Neuronal stem cell (in vitro differentiated cells): ENCODE measurements at regions not wholly inside any gene's neighbourhood (a gene's known extent, or its start where the extent isn't known, plus 50 kb on each side); places are given as distances from the start of the nearest gene placed in this dataset.
"Not testable (repeated sequence)": the region's sequence is repeated elsewhere in the genome, so short reads cannot be mapped to it uniquely, and the experiment has no call there.

Source experiments
- DNase-seq: peaks from one replicate; pipeline ENCODE4 v3.0.0-alpha.2; 2013; ENCODE audit warnings: low spot score
- H2AFZ ChIP-seq: one replicate; pipeline ENCODE4 v1.6.1; 2013; ENCODE audit warnings: mild to moderate bottlenecking, low read length, inconsistent platforms
- H2AK5ac ChIP-seq: 2 replicates; pipeline ENCODE4 v1.6.1; 2013; ENCODE audit warnings: low read depth, mild to moderate bottlenecking, inconsistent platforms, low read length, moderate library complexity, mixed read lengths
- H2BK120ac ChIP-seq: 2 replicates; pipeline ENCODE4 v1.6.1; 2013; ENCODE audit warnings: low read depth, mild to moderate bottlenecking, inconsistent platforms, low read length, moderate library complexity, mixed read lengths
- H2BK12ac ChIP-seq: one replicate; pipeline ENCODE4 v1.6.1; 2013; ENCODE audit warnings: low read length, inconsistent platforms
- H2BK15ac ChIP-seq: 2 replicates; pipeline ENCODE4 v1.6.1; 2013; ENCODE audit warnings: mild to moderate bottlenecking, low read length, inconsistent platforms, mixed read lengths
- H2BK5ac ChIP-seq: one replicate; pipeline ENCODE4 v1.6.1; 2013; ENCODE audit warnings: inconsistent platforms, mild to moderate bottlenecking, low read length, moderate library complexity
- H3K14ac ChIP-seq: one replicate; pipeline ENCODE4 v1.6.1; 2013; ENCODE audit warnings: low read length, inconsistent platforms
- H3K18ac ChIP-seq: 2 replicates; pipeline ENCODE4 v1.6.1; 2013; ENCODE audit warnings: low read length, inconsistent platforms
- H3K23ac ChIP-seq: 2 replicates; pipeline ENCODE4 v1.6.1; 2013; ENCODE audit warnings: low read depth, mild to moderate bottlenecking, mixed read lengths, low read length, inconsistent platforms; ENCODE audit not compliant: poor library complexity
- H3K27ac ChIP-seq: replicated peaks from 3 replicates; pipeline ENCODE4 v1.5.1; 2013; ENCODE audit warnings: low read length, inconsistent platforms
- H3K27me3 ChIP-seq, 3 experiments: 2 replicates each; pipeline ENCODE4 v1.6.1; 2013; ENCODE audit warnings: low read length in 3 of 3, mild to moderate bottlenecking in 2 of 3, inconsistent platforms in 1 of 3, low read depth in 1 of 3, mixed read lengths in 1 of 3, moderate library complexity in 1 of 3; ENCODE audit not compliant: control insufficient read depth in 3 of 3, insufficient read depth in 3 of 3
- H3K36me3 ChIP-seq, 2 donors: replicated peaks in 1 of 2; 2 replicates each; pipeline ENCODE4 v1.6.1; 2013; ENCODE audit warnings: low read length in 2 of 2; ENCODE audit not compliant: control insufficient read depth in 2 of 2, insufficient read depth in 2 of 2
- H3K4ac ChIP-seq: 2 replicates; pipeline ENCODE4 v1.6.1; 2013; ENCODE audit warnings: inconsistent platforms, mild to moderate bottlenecking, low read length, moderate library complexity
- H3K4me1 ChIP-seq, 2 donors: 1 replicate in 1 of 2; 2 replicates in 1 of 2; pipeline ENCODE4 v1.6.1; 2013; ENCODE audit warnings: low read length in 2 of 2, low read depth in 1 of 2; ENCODE audit not compliant: control insufficient read depth in 2 of 2, insufficient read depth in 1 of 2
- H3K4me2 ChIP-seq: one replicate; pipeline ENCODE4 v1.6.1; 2013; ENCODE audit warnings: mild to moderate bottlenecking, low read length, inconsistent platforms; ENCODE audit not compliant: insufficient read depth, poor library complexity, severe bottlenecking
- H3K4me3 ChIP-seq, 2 donors: 2 replicates each; pipeline ENCODE4 v1.5.1; 2013; ENCODE audit warnings: low read length in 2 of 2, mild to moderate bottlenecking in 2 of 2, inconsistent platforms in 1 of 2, moderate library complexity in 1 of 2
- H3K79me1 ChIP-seq: one replicate; pipeline ENCODE4 v1.6.1; 2013; ENCODE audit warnings: low read depth, mild to moderate bottlenecking, inconsistent platforms, low read length, moderate library complexity
- H3K9ac ChIP-seq: one replicate; pipeline ENCODE4 v1.6.1; 2013; ENCODE audit warnings: mild to moderate bottlenecking, low read depth, low read length, inconsistent platforms; ENCODE audit not compliant: poor library complexity
- H3K9me3 ChIP-seq, 2 donors: replicated peaks in 1 of 2; 2 replicates each; pipeline versions ENCODE3 to v1.6.1; 2013; ENCODE audit warnings: low read length in 2 of 2, mild to moderate bottlenecking in 2 of 2, inconsistent platforms in 1 of 2, low read depth in 1 of 2, mixed read lengths in 1 of 2, moderate library complexity in 1 of 2; ENCODE audit not compliant: control insufficient read depth in 2 of 2, insufficient read depth in 1 of 2
- H4K8ac ChIP-seq: one replicate; pipeline ENCODE4 v1.6.1; 2013; ENCODE audit warnings: low read depth, mild to moderate bottlenecking, inconsistent platforms, low read length, moderate library complexity
- H4K91ac ChIP-seq: one replicate; pipeline ENCODE4 v1.6.1; 2013; ENCODE audit warnings: low read length, low read depth, mild to moderate bottlenecking, inconsistent platforms; ENCODE audit not compliant: poor library complexity
- WGBS, 2 donors: extraction: QIAGEN DNeasy Blood & Tissue Kit; methylation state at CpG; one replicate each; pipeline ENCODE4 v1.1.7; 2013; ENCODE audit warnings: missing lambda C conversion rate in 2 of 2, mixed read lengths in 1 of 2; ENCODE audit not compliant: insufficient read length in 2 of 2, insufficient replicate concordance in 1 of 2; ENCODE audit errors: extremely low coverage in 2 of 2; 5-methylcytosine and 5-hydroxymethylcytosine counted together

- no peak overlapping the region for H3K4ac ChIP-seq
- no peak overlapping the region for H3K18ac ChIP-seq
- no peaks in the 10 kb centered on the region for H3K36me3 ChIP-seq
- peaks cover 0 to 2% (median 0%) of the 10 kb centered on the region in 3 experiments for H3K27me3 ChIP-seq
- no peaks in the 10 kb centered on the region for H3K4me1 ChIP-seq
- no CpG with 5 or more reads among the region's 12 CpGs for WGBS, 2 donors
- no peak overlapping the region for H2BK120ac ChIP-seq
- H4K8ac ChIP-seq: no peak overlapping the region
- H3K79me1 ChIP-seq: no peaks in the 10 kb centered on the region
- no peak overlapping the region for H3K14ac ChIP-seq
- H3K27ac ChIP-seq: no peak overlapping the region
- no peak overlapping the region for H3K4me3 ChIP-seq
- no peak overlapping the region for H2AFZ ChIP-seq
- H2BK12ac ChIP-seq: no peak overlapping the region
- H2AK5ac ChIP-seq: no peak overlapping the region
- H3K9ac ChIP-seq: no peak overlapping the region
- H3K23ac ChIP-seq: no peak overlapping the region
- H2BK15ac ChIP-seq: no peak overlapping the region
- H3K4me2 ChIP-seq: no peak overlapping the region
- H2BK5ac ChIP-seq: no peak overlapping the region
- peaks cover 0 to 3% of the 10 kb centered on the region in 2 donors for H3K9me3 ChIP-seq
- no peak for DNase-seq
- no peak overlapping the region for H4K91ac ChIP-seq
Observed at GRCh38 chr2:20949256-20949655, 94.6 kb downstream of the APOB start.

DNA sequence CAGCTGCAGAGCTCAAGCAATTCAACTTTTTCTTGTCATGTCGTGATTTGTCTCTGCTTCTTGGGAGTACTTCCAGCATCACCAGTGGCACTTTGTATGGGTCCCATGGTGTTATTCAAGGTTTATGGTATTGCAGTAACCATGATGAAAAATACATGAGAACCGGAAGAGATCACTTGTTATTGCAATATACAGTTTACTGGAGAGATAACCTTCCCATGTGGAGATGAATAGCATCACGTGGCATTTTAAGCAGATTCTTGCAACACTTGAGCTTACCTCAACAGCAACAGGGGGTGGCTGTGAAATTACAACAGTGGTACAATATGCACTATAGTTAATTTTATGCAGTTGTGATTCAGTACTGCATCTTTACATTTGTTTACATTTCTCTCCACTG lies 97.4 kb downstream of the APOB start:
- Histone ChIP-seq H3K9ac (no peak overlapping the region), H3K14ac (no peak overlapping the region), H4K8ac (no peak overlapping the region), H2BK120ac (no peak overlapping the region), H4K91ac (no peak overlapping the region), H2BK5ac (no peak overlapping the region), H3K9me3 (no peaks in the 10 kb centered on the region), H2AFZ (no peak overlapping the region), H3K4ac (no peak overlapping the region), H2AK5ac (no peak overlapping the region), H3K18ac (no peak overlapping the region), H3K27ac (no peak overlapping the region), H3K27me3 (no peaks in the 10 kb centered on the region), H3K4me3 (no peak overlapping the region), H3K4me2 (no peak overlapping the region), H2BK12ac (no peak overlapping the region), H3K4me1 (no peaks in the 10 kb centered on the region), H3K79me1 (no peaks in the 10 kb centered on the region), H3K36me3 (peaks cover 0 to 1% of the 10 kb centered on the region in 2 donors), H3K23ac (no peak overlapping the region), H2BK15ac (no peak overlapping the region)
- DNase-seq: no peak
- WGBS, 2 donors: no CpG with 5 or more reads among the region's 3 CpGs

DNA sequence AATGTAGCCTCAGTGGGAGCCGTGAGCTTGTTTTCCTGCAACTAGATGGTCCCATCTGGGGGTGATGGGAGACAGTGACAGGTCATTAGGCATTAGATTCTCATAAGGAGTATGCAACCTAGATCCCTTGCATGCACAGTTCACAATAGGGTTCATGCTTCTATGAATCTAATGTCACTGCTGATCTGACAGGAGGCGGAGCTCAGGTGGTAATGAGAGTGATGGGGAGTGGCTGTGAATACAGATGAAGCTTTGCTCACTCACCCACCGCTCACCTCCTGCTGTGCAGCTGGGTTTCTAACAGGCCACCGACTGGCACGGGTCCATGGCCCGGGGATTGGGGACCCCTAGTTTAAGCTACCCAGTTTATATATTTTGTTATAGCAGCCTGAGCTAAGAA lies 100.2 kb downstream of the APOB start:
- H2BK120ac ChIP-seq, H3K27me3 ChIP-seq, H4K91ac ChIP-seq, H3K4me1 ChIP-seq, H3K9ac ChIP-seq, DNase-seq, H2BK15ac ChIP-seq, H3K23ac ChIP-seq, H4K8ac ChIP-seq, H3K18ac ChIP-seq, H3K4me3 ChIP-seq, H3K27ac ChIP-seq, H3K79me1 ChIP-seq, H2BK12ac ChIP-seq, H3K36me3 ChIP-seq, H3K14ac ChIP-seq, H2AFZ ChIP-seq, H2BK5ac ChIP-seq, H3K4ac ChIP-seq, H2AK5ac ChIP-seq, H3K4me2 ChIP-seq, H3K9me3 ChIP-seq: not testable (repeated sequence)
- no CpG with 5 or more reads among the region's 6 CpGs for WGBS, 2 donors

- Histone ChIP-seq H3K14ac (no peak overlapping the region), H3K4me1 (no peaks in the 10 kb centered on the region), H3K27me3 (peaks cover 0 to 4% (median 0%) of the 10 kb centered on the region in 3 experiments), H2AK5ac (no peak overlapping the region), H3K18ac (no peak overlapping the region), H2BK15ac (no peak overlapping the region), H3K23ac (no peak overlapping the region), H3K4me3 (no peak overlapping the region), H2BK5ac (no peak overlapping the region), H3K27ac (no peak overlapping the region), H3K4ac (no peak overlapping the region), H2BK120ac (no peak overlapping the region), H3K36me3 (peaks cover 0 to 1% of the 10 kb centered on the region in 2 donors), H4K91ac (no peak overlapping the region), H3K4me2 (no peak overlapping the region), H3K79me1 (no peaks in the 10 kb centered on the region), H3K9ac (no peak overlapping the region), H3K9me3 (no peaks in the 10 kb centered on the region), H2AFZ (no peak overlapping the region), H4K8ac (no peak overlapping the region), H2BK12ac (no peak overlapping the region)
- no CpG with 5 or more reads among the region's 5 CpGs for WGBS, 2 donors
- DNase-seq: no peak
Observed at GRCh38 chr2:20942646-20943125, 101.2 kb downstream of the APOB start.
